ENCODE measurements at regions not wholly inside any gene's neighbourhood (a gene's known extent, or its start where the extent isn't known, plus 50 kb on each side); places are given as distances from the start of the nearest gene placed in this dataset.

- TF ChIP-seq POLR2AphosphoS5 (IDR thresholded peaks at IDR 0.05) (no peak), CTCF (IDR thresholded peaks at IDR 0.05) (no peak), POLR2A (IDR thresholded peaks at IDR 0.05) (no peak), EP300 (IDR thresholded peaks at IDR 0.05) (no peak)
Measured at GRCh38 chr7:113402005-113402404, 283.7 kb upstream of the SMIM30 start.

Data from suprapubic skin (tissue), 4 donors.